ENCODE measurements at regions not wholly inside any gene's neighbourhood (a gene's known extent, or its start where the extent isn't known, plus 50 kb on each side); places are given as distances from the start of the nearest gene placed in this dataset.

DNA sequence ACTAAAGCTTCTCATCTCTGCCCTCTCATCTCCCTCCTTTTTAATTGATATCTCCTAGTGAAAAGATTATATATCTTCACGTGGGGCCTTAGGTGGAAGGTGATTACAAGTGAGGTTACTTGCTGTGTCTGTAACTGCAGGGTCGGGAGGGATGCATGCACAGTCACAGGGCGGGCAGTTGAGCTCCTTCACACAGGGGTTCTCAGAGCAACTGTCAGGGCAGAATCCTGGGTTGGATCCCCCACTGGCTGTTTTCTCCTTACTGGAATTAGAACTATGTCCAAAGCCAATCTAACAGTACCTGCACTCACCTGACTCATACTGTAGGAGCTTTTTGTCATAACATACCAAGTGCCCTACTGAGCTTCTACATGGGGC, 141.1 kb downstream of the AASDH start:
- H3K36me3 ChIP-seq (replicated peaks in 1 of 2; ENCODE audit: control insufficient read depth in 1 of 2, insufficient read depth in 2 of 2, low read length in 1 of 2): no peaks in the 10 kb centered on the region
- no peaks in the 10 kb centered on the region for H3K27me3 ChIP-seq (ENCODE audit: insufficient read depth)
- no peaks in the 10 kb centered on the region for H4K20me1 ChIP-seq (ENCODE audit: insufficient read depth)
- H3K4me3 ChIP-seq (ENCODE audit: low read depth in 2 of 2, low read length in 1 of 2): no peak overlapping the region
- peaks cover 0 to 30% of the 10 kb centered on the region in 2 experiments; a peak in 2 of 4 replicates for H3K4me1 ChIP-seq (ENCODE audit: control insufficient read depth in 1 of 2, insufficient read depth in 2 of 2, low read depth in 1 of 2, low read length in 1 of 2)
- POLR2A ChIA-PET: no interaction called here
- no peak for DNase-seq
- CTCF ChIA-PET: interaction anchor here (1.0 kb wide), 1 partner anchor 21 kb away, joined by 3 read pairs; no protein-coding TSS in a partner anchor
- no peak overlapping the region for H3K4me2 ChIP-seq
- no peak overlapping the region for H2AFZ ChIP-seq (ENCODE audit: low read depth)
- no peaks in the 10 kb centered on the region for H3K9me2 ChIP-seq
- H3K9ac ChIP-seq: no peak overlapping the region
- H3K79me2 ChIP-seq (ENCODE audit: insufficient read depth): no peaks in the 10 kb centered on the region
- no peaks in the 10 kb centered on the region for H3K9me3 ChIP-seq
- peak overlapping the region in 1 of 2 experiments; percentile 16; a peak in 1 of 4 replicates for H3K27ac ChIP-seq (ENCODE audit: low read depth in 2 of 2, low read length in 1 of 2)
- H3F3A ChIP-seq (replicated peaks; ENCODE audit: insufficient read depth): no peaks in the 10 kb centered on the region
- TF ChIP-seq RFX5 (IDR thresholded peaks at IDR 0.05; ENCODE audit: low read length): no peak
- TF ChIP-seq RAD21 (IDR thresholded peaks at IDR 0.05; ENCODE audit: low read length): no peak
- no peak for TF ChIP-seq SMC3 (IDR thresholded peaks at IDR 0.05; ENCODE audit: low read depth, low read length)
- TF ChIP-seq GATA2 (CRISPR knock-in tag; IDR thresholded peaks at IDR 0.05): no peak
- TF ChIP-seq, protein P1, sequence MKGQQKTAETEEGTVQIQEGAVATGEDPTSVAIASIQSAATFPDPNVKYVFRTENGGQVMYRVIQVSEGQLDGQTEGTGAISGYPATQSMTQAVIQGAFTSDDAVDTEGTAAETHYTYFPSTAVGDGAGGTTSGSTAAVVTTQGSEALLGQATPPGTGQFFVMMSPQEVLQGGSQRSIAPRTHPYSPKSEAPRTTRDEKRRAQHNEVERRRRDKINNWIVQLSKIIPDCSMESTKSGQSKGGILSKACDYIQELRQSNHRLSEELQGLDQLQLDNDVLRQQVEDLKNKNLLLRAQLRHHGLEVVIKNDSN (IDR thresholded peaks at IDR 0.05; ENCODE audit: borderline replicate concordance, low read depth): no peak
- TF ChIP-seq NRF1 (IDR thresholded peaks at IDR 0.05; ENCODE audit: low read depth, low read length): no peak
- TF ChIP-seq, protein P2, sequence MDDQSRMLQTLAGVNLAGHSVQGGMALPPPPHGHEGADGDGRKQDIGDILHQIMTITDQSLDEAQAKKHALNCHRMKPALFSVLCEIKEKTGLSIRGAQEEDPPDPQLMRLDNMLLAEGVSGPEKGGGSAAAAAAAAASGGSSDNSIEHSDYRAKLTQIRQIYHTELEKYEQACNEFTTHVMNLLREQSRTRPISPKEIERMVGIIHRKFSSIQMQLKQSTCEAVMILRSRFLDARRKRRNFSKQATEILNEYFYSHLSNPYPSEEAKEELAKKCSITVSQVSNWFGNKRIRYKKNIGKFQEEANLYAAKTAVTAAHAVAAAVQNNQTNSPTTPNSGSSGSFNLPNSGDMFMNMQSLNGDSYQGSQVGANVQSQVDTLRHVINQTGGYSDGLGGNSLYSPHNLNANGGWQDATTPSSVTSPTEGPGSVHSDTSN (IDR thresholded peaks at IDR 0.05): no peak
- no peak for TF ChIP-seq JUND (IDR thresholded peaks at IDR 0.05)
- TF ChIP-seq, protein P3, sequence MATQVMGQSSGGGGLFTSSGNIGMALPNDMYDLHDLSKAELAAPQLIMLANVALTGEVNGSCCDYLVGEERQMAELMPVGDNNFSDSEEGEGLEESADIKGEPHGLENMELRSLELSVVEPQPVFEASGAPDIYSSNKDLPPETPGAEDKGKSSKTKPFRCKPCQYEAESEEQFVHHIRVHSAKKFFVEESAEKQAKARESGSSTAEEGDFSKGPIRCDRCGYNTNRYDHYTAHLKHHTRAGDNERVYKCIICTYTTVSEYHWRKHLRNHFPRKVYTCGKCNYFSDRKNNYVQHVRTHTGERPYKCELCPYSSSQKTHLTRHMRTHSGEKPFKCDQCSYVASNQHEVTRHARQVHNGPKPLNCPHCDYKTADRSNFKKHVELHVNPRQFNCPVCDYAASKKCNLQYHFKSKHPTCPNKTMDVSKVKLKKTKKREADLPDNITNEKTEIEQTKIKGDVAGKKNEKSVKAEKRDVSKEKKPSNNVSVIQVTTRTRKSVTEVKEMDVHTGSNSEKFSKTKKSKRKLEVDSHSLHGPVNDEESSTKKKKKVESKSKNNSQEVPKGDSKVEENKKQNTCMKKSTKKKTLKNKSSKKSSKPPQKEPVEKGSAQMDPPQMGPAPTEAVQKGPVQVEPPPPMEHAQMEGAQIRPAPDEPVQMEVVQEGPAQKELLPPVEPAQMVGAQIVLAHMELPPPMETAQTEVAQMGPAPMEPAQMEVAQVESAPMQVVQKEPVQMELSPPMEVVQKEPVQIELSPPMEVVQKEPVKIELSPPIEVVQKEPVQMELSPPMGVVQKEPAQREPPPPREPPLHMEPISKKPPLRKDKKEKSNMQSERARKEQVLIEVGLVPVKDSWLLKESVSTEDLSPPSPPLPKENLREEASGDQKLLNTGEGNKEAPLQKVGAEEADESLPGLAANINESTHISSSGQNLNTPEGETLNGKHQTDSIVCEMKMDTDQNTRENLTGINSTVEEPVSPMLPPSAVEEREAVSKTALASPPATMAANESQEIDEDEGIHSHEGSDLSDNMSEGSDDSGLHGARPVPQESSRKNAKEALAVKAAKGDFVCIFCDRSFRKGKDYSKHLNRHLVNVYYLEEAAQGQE (IDR thresholded peaks at IDR 0.05; ENCODE audit: low read depth, low read length): no peak
- TF ChIP-seq EP300 (IDR thresholded peaks at IDR 0.05; ENCODE audit: borderline replicate concordance in 1 of 2, low read depth in 1 of 2, low read length in 1 of 2): no peak
- no peak for TF ChIP-seq CHD2 (IDR thresholded peaks at IDR 0.05; ENCODE audit: low read length, partially characterized antibody)
- no peak for TF ChIP-seq SIN3A (IDR thresholded peaks at IDR 0.05; ENCODE audit: borderline replicate concordance, low read depth, low read length)
- TF ChIP-seq POLR2AphosphoS5 (IDR thresholded peaks at IDR 0.05; ENCODE audit: low read depth, low read length): no peak
- no peak for TF ChIP-seq FOXM1 (IDR thresholded peaks at IDR 0.05; ENCODE audit: low read depth)
- TF ChIP-seq ELF1 (IDR thresholded peaks at IDR 0.05): no peak
- no peak for TF ChIP-seq RCOR1 (IDR thresholded peaks at IDR 0.05; ENCODE audit: low read length)
- TF ChIP-seq, protein P4, sequence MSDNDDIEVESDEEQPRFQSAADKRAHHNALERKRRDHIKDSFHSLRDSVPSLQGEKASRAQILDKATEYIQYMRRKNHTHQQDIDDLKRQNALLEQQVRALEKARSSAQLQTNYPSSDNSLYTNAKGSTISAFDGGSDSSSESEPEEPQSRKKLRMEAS (IDR thresholded peaks at IDR 0.05; ENCODE audit: low read depth): no peak
- TF ChIP-seq NFIC (IDR thresholded peaks at IDR 0.05; ENCODE audit: borderline replicate concordance): no peak
- no peak for TF ChIP-seq MXI1 (IDR thresholded peaks at IDR 0.05; ENCODE audit: low read depth, low read length)
- WGBS (ENCODE audit: low lambda C conversion rate): 62% methylated on average over 3 of the region's 3 CpGs
